GM12872 (cell line): ENCODE measurements at regions not wholly inside any gene's neighbourhood (a gene's known extent, or its start where the extent isn't known, plus 50 kb on each side); places are given as distances from the start of the nearest gene placed in this dataset.

Experiments
- CTCF ChIP-seq: IDR thresholded peaks from 3 replicates; pipeline ENCODE4 v1.5.1; 2011; ENCODE audit warnings: low read depth, mild to moderate bottlenecking, low read length, moderate library complexity; ENCODE audit not compliant: insufficient read depth

GRCh38 chr6:4280707-4281106, 145.3 kb upstream of the ECI2 start:
- no peak for TF ChIP-seq CTCF

- TF ChIP-seq CTCF: no peak
Observed at GRCh38 chr6:4280031-4280430, 144.7 kb upstream of the ECI2 start.

- TF ChIP-seq CTCF: no peak
Observed at GRCh38 chr6:4274382-4275082, 139.2 kb upstream of the ECI2 start.

- no peak for TF ChIP-seq CTCF
Observed at GRCh38 chr6:4272996-4273395, 137.6 kb upstream of the ECI2 start.

GRCh38 chr6:4271761-4272470, 136.5 kb upstream of the ECI2 start:
- no peak for TF ChIP-seq CTCF

GRCh38 chr6:4270776-4271175, 135.4 kb upstream of the ECI2 start:
- no peak for TF ChIP-seq CTCF

GRCh38 chr6:4270001-4270400, 134.6 kb upstream of the ECI2 start:
- TF ChIP-seq CTCF: no peak
